Loucy (cell line): ENCODE measurements at regions not wholly inside any gene's neighbourhood (a gene's known extent, or its start where the extent isn't known, plus 50 kb on each side); places are given as distances from the start of the nearest gene placed in this dataset.

ENCODE experiments used
- H2AFZ ChIP-seq: fragments of 200-600 bp; sonication (generic); 2 replicates; pipeline ENCODE4 v1.6.0; 2016; ENCODE audit warnings: antibody characterized with exemption, mild to moderate bottlenecking, low read length, moderate library complexity
- H3F3A ChIP-seq: fragments of 200-600 bp; 2 replicates; pipeline ENCODE4 v1.6.0; 2016; ENCODE audit warnings: antibody characterized with exemption, low read depth, mild to moderate bottlenecking
- H3K27me3 ChIP-seq: fragments of 200-600 bp; sonication (generic); 2 replicates; pipeline ENCODE4 v1.6.1; 2014; ENCODE audit warnings: low read length, mild to moderate bottlenecking; ENCODE audit not compliant: insufficient read depth, poor library complexity, severe bottlenecking
- H3K36me3 ChIP-seq: fragments of 200-600 bp; sonication (generic); 2 replicates; pipeline ENCODE4 v1.6.1; 2016; ENCODE audit warnings: low read length; ENCODE audit not compliant: insufficient read depth
- H3K4me1 ChIP-seq: fragments of 200-600 bp; sonication (generic); 2 replicates; pipeline ENCODE4 v1.5.1; 2014; ENCODE audit warnings: low read length, mild to moderate bottlenecking; ENCODE audit not compliant: insufficient read depth, poor library complexity, severe bottlenecking
- H3K4me2 ChIP-seq: fragments of 200-600 bp; sonication (generic); 2 replicates; pipeline ENCODE4 v1.6.0; 2014; ENCODE audit warnings: antibody characterized with exemption, low read length, low read depth, mild to moderate bottlenecking; ENCODE audit not compliant: poor library complexity, severe bottlenecking
- H3K4me3 ChIP-seq: fragments of 200-600 bp; sonication (generic); 2 replicates; pipeline ENCODE4 v1.5.1; 2014; ENCODE audit warnings: low read length, mild to moderate bottlenecking, mixed read lengths; ENCODE audit not compliant: poor library complexity, severe bottlenecking
- H3K79me2 ChIP-seq: fragments of 200-600 bp; sonication (generic); 2 replicates; pipeline ENCODE4 v1.6.1; 2014; ENCODE audit warnings: low read length; ENCODE audit not compliant: insufficient read depth
- H3K9ac ChIP-seq: fragments of 200-600 bp; sonication (generic); 2 replicates; pipeline ENCODE4 v1.6.0; 2014; ENCODE audit warnings: mild to moderate bottlenecking, low read depth, low read length, moderate library complexity; ENCODE audit not compliant: poor library complexity, severe bottlenecking
- H3K9me2 ChIP-seq: fragments of 200-600 bp; sonication (generic); replicated peaks from 2 replicates; pipeline ENCODE4 v1.6.1; 2016; ENCODE audit warnings: low read depth, low read length, mixed read lengths
- H3K9me3 ChIP-seq: fragments of 200-600 bp; sonication (generic); 2 replicates; pipeline ENCODE4 v1.6.1; 2014; ENCODE audit warnings: mild to moderate bottlenecking, antibody characterized with exemption, low read length, low read depth; ENCODE audit not compliant: insufficient read depth
- H4K20me1 ChIP-seq: fragments of 200-600 bp; sonication (generic); 2 replicates; pipeline ENCODE4 v1.6.0; 2014; ENCODE audit warnings: antibody characterized with exemption, low read length, mild to moderate bottlenecking; ENCODE audit not compliant: insufficient read depth, poor library complexity, severe bottlenecking
- CTCF ChIP-seq: fragments of 200-600 bp; sonication (generic); conservative IDR thresholded peaks from 2 replicates; pipeline ENCODE4 v1.5.1; 2014; ENCODE audit warnings: mild to moderate bottlenecking, antibody characterized with exemption, low read length
- EZH2phosphoT487 ChIP-seq: fragments of 200-600 bp; IDR thresholded peaks from 2 replicates; pipeline ENCODE4 v1.6.1; 2018; ENCODE audit warnings: antibody characterized with exemption, mild to moderate bottlenecking, moderate library complexity, borderline replicate concordance

GRCh38 chr2:176657393-176657792 lies 388.2 kb downstream of the MTX2 start:
- no peak overlapping the region for H3K9ac ChIP-seq
- no peaks in the 10 kb centered on the region for H3F3A ChIP-seq
- H4K20me1 ChIP-seq = no peaks in the 10 kb centered on the region
- H2AFZ ChIP-seq = no peak overlapping the region
- no peaks in the 10 kb centered on the region for H3K79me2 ChIP-seq
- H3K36me3 ChIP-seq = no peaks in the 10 kb centered on the region
- no peak overlapping the region for H3K4me2 ChIP-seq
- H3K4me1 ChIP-seq = peaks cover 6% of the 10 kb centered on the region
- no peaks in the 10 kb centered on the region for H3K9me2 ChIP-seq
- H3K9me3 ChIP-seq = no peaks in the 10 kb centered on the region
- no peak overlapping the region for H3K4me3 ChIP-seq
- TF ChIP-seq EZH2phosphoT487 (no peak), CTCF (no peak)
- no peaks in the 10 kb centered on the region for H3K27me3 ChIP-seq

- Histone ChIP-seq H2AFZ (no peak overlapping the region), H3K4me3 (no peak overlapping the region), H3K9me2 (no peaks in the 10 kb centered on the region), H3K9ac (no peak overlapping the region), H3K36me3 (no peaks in the 10 kb centered on the region), H4K20me1 (no peaks in the 10 kb centered on the region), H3K79me2 (no peaks in the 10 kb centered on the region), H3F3A (no peaks in the 10 kb centered on the region), H3K4me2 (no peak overlapping the region), H3K27me3 (no peaks in the 10 kb centered on the region), H3K9me3 (no peaks in the 10 kb centered on the region), H3K4me1 (peaks cover under 1% of the 10 kb centered on the region)
- TF ChIP-seq EZH2phosphoT487 (no peak), CTCF (no peak)
These were observed 389.5 kb downstream of the MTX2 start for GRCh38 chr2:176658708-176659107.

GRCh38 chr2:176662753-176663152 lies 393.5 kb downstream of the MTX2 start:
- Histone ChIP-seq H3K9ac (no peak overlapping the region), H3K36me3 (no peaks in the 10 kb centered on the region), H3K9me3 (no peaks in the 10 kb centered on the region), H3K4me1 (no peaks in the 10 kb centered on the region), H3K9me2 (no peaks in the 10 kb centered on the region), H3F3A (no peaks in the 10 kb centered on the region), H3K27me3 (no peaks in the 10 kb centered on the region), H2AFZ (no peak overlapping the region), H3K4me3 (no peak overlapping the region), H3K4me2 (no peak overlapping the region), H4K20me1 (no peaks in the 10 kb centered on the region), H3K79me2 (no peaks in the 10 kb centered on the region)
- TF ChIP-seq EZH2phosphoT487 = no peak
- TF ChIP-seq CTCF = no peak
